Skeletal muscle satellite cell (primary cell): ENCODE measurements at regions not wholly inside any gene's neighbourhood (a gene's known extent, or its start where the extent isn't known, plus 50 kb on each side); places are given as distances from the start of the nearest gene placed in this dataset.

Experiments used
- H3K27me3 ChIP-seq: 2 replicates; pipeline ENCODE4 v1.7.0; 2013; ENCODE audit warnings: low read length; ENCODE audit not compliant: control insufficient read depth, insufficient read depth
- H3K36me3 ChIP-seq: 2 replicates; pipeline ENCODE4 v1.7.0; 2013; ENCODE audit warnings: mild to moderate bottlenecking, control low read depth, low read length; ENCODE audit not compliant: insufficient read depth
- H3K4me1 ChIP-seq: 2 replicates; pipeline ENCODE4 v1.7.0; 2013; ENCODE audit warnings: low read length; ENCODE audit not compliant: control insufficient read depth, insufficient read depth
- H3K4me2 ChIP-seq: 2 replicates; pipeline ENCODE4 v1.7.0; 2013; ENCODE audit warnings: mild to moderate bottlenecking, low read length
- H3K4me3 ChIP-seq: 2 replicates; pipeline ENCODE4 v1.7.0; 2013; ENCODE audit warnings: low read length
- H3K9ac ChIP-seq: 2 replicates; pipeline ENCODE4 v1.7.0; 2013; ENCODE audit warnings: mild to moderate bottlenecking, low read depth, low read length, moderate library complexity
- H3K9me3 ChIP-seq: replicated peaks from 2 replicates; pipeline ENCODE4 v1.7.0; 2013; ENCODE audit warnings: mild to moderate bottlenecking, control low read depth, low read length

GRCh38 chr18:39527465-39527864 is 1961.9 kb upstream of the CELF4 start:
- no peaks in the 10 kb centered on the region for H3K9me3 ChIP-seq
- no peaks in the 10 kb centered on the region for H3K27me3 ChIP-seq

GRCh38 chr18:39524370-39524769 is 1958.8 kb upstream of the CELF4 start:
- no peaks in the 10 kb centered on the region for H3K27me3 ChIP-seq

More at GRCh38 chr18:39527465-39527864, 1961.9 kb upstream of the CELF4 start:
- Histone ChIP-seq H3K4me3 (no peak overlapping the region), H3K4me1 (peaks cover 9% of the 10 kb centered on the region), H3K4me2 (no peak overlapping the region), H3K36me3 (no peaks in the 10 kb centered on the region), H3K9ac (no peak overlapping the region)

GRCh38 chr18:39523281-39523680 is 1957.7 kb upstream of the CELF4 start:
- H3K4me3 ChIP-seq: no peak overlapping the region
- H3K4me2 ChIP-seq: no peak overlapping the region
- H3K9ac ChIP-seq: no peak overlapping the region
- no peaks in the 10 kb centered on the region for H3K36me3 ChIP-seq
- H3K9me3 ChIP-seq: no peaks in the 10 kb centered on the region
- no peaks in the 10 kb centered on the region for H3K27me3 ChIP-seq
- peaks cover 9% of the 10 kb centered on the region for H3K4me1 ChIP-seq

More at GRCh38 chr18:39524370-39524769, 1958.8 kb upstream of the CELF4 start:
- Histone ChIP-seq H3K36me3 (no peaks in the 10 kb centered on the region), H3K9me3 (no peaks in the 10 kb centered on the region), H3K9ac (no peak overlapping the region), H3K4me2 (no peak overlapping the region), H3K4me1 (peaks cover 9% of the 10 kb centered on the region), H3K4me3 (no peak overlapping the region)

- no peak overlapping the region for H3K4me3 ChIP-seq
- no peaks in the 10 kb centered on the region for H3K9me3 ChIP-seq
- peaks cover 9% of the 10 kb centered on the region for H3K4me1 ChIP-seq
- H3K27me3 ChIP-seq: no peaks in the 10 kb centered on the region
- no peak overlapping the region for H3K9ac ChIP-seq
- no peak overlapping the region for H3K4me2 ChIP-seq
- no peaks in the 10 kb centered on the region for H3K36me3 ChIP-seq
Measured at GRCh38 chr18:39521164-39521563, 1955.6 kb upstream of the CELF4 start.

GRCh38 chr18:39519741-39520140 is 1954.1 kb upstream of the CELF4 start:
- H3K4me3 ChIP-seq: no peak overlapping the region
- peaks cover 9% of the 10 kb centered on the region for H3K4me1 ChIP-seq
- no peak overlapping the region for H3K4me2 ChIP-seq
- H3K36me3 ChIP-seq: no peaks in the 10 kb centered on the region
- H3K9me3 ChIP-seq: no peaks in the 10 kb centered on the region
- H3K27me3 ChIP-seq: no peaks in the 10 kb centered on the region
- no peak overlapping the region for H3K9ac ChIP-seq

- H3K9ac ChIP-seq: no peak overlapping the region
- no peaks in the 10 kb centered on the region for H3K9me3 ChIP-seq
- H3K4me1 ChIP-seq: no peaks in the 10 kb centered on the region
- no peaks in the 10 kb centered on the region for H3K27me3 ChIP-seq
- no peaks in the 10 kb centered on the region for H3K36me3 ChIP-seq
- H3K4me2 ChIP-seq: no peak overlapping the region
- H3K4me3 ChIP-seq: no peak overlapping the region
Measured at GRCh38 chr18:39515299-39515698, 1949.7 kb upstream of the CELF4 start.

GRCh38 chr18:39513186-39513585 is 1947.6 kb upstream of the CELF4 start:
- Histone ChIP-seq H3K36me3 (no peaks in the 10 kb centered on the region), H3K9ac (no peak overlapping the region), H3K9me3 (no peaks in the 10 kb centered on the region), H3K27me3 (no peaks in the 10 kb centered on the region), H3K4me3 (no peak overlapping the region), H3K4me2 (no peak overlapping the region), H3K4me1 (no peaks in the 10 kb centered on the region)

GRCh38 chr18:39506581-39507330 is 1941.2 kb upstream of the CELF4 start:
- no peaks in the 10 kb centered on the region for H3K27me3 ChIP-seq
- H3K4me1 ChIP-seq: no peaks in the 10 kb centered on the region
- H3K4me3 ChIP-seq: no peak overlapping the region
- no peak overlapping the region for H3K4me2 ChIP-seq
- H3K36me3 ChIP-seq: no peaks in the 10 kb centered on the region
- no peaks in the 10 kb centered on the region for H3K9me3 ChIP-seq
- H3K9ac ChIP-seq: no peak overlapping the region

GRCh38 chr18:39500306-39500705 is 1934.7 kb upstream of the CELF4 start:
- Histone ChIP-seq H3K9ac (no peak overlapping the region), H3K36me3 (no peaks in the 10 kb centered on the region), H3K4me1 (peaks cover 4% of the 10 kb centered on the region), H3K27me3 (no peaks in the 10 kb centered on the region), H3K4me2 (no peak overlapping the region), H3K4me3 (no peak overlapping the region), H3K9me3 (no peaks in the 10 kb centered on the region)

- Histone ChIP-seq H3K27me3 (no peaks in the 10 kb centered on the region), H3K9ac (no peak overlapping the region)
Measured at GRCh38 chr18:39497821-39498220, 1932.2 kb upstream of the CELF4 start.

GRCh38 chr18:39496986-39497385 is 1931.4 kb upstream of the CELF4 start:
- Histone ChIP-seq H3K27me3 (no peaks in the 10 kb centered on the region), H3K4me1 (peaks cover 4% of the 10 kb centered on the region), H3K9ac (no peak overlapping the region), H3K9me3 (no peaks in the 10 kb centered on the region), H3K36me3 (no peaks in the 10 kb centered on the region), H3K4me2 (no peak overlapping the region), H3K4me3 (no peak overlapping the region)

More at GRCh38 chr18:39497821-39498220, 1932.2 kb upstream of the CELF4 start:
- Histone ChIP-seq H3K36me3 (no peaks in the 10 kb centered on the region), H3K9me3 (no peaks in the 10 kb centered on the region), H3K4me1 (peaks cover 4% of the 10 kb centered on the region), H3K4me3 (no peak overlapping the region), H3K4me2 (no peak overlapping the region)

- H3K36me3 ChIP-seq: no peaks in the 10 kb centered on the region
- no peak overlapping the region for H3K9ac ChIP-seq
- H3K4me3 ChIP-seq: no peak overlapping the region
- H3K4me2 ChIP-seq: no peak overlapping the region
- H3K9me3 ChIP-seq: no peaks in the 10 kb centered on the region
- peaks cover 4% of the 10 kb centered on the region for H3K4me1 ChIP-seq
- no peaks in the 10 kb centered on the region for H3K27me3 ChIP-seq
Measured at GRCh38 chr18:39494211-39494896, 1928.8 kb upstream of the CELF4 start.
